ENCODE measurements at regions not wholly inside any gene's neighbourhood (a gene's known extent, or its start where the extent isn't known, plus 50 kb on each side); places are given as distances from the start of the nearest gene placed in this dataset.

- H3K4me3 ChIP-seq (ENCODE audit: low read depth, low read length): no peak overlapping the region
- TF ChIP-seq CTCF (IDR thresholded peaks at IDR 0.05; ENCODE audit: control insufficient read depth, extremely low read depth, insufficient read depth): no peak
- no peak for DNase-seq (ENCODE audit: low read depth)
These were observed 322.0 kb downstream of the PAX1 start for GRCh38 chr20:22027423-22027822.

- no peak for TF ChIP-seq CTCF (IDR thresholded peaks at IDR 0.05; ENCODE audit: control insufficient read depth, extremely low read depth, insufficient read depth)
- DNase-seq (ENCODE audit: low read depth): no peak
- H3K4me3 ChIP-seq (ENCODE audit: low read depth, low read length): no peak overlapping the region
These were observed 314.7 kb downstream of the PAX1 start for GRCh38 chr20:22020201-22020600.

GRCh38 chr20:22008456-22008855, 303.0 kb downstream of the PAX1 start:
- no peak for DNase-seq (ENCODE audit: low read depth)
- TF ChIP-seq CTCF (IDR thresholded peaks at IDR 0.05; ENCODE audit: control insufficient read depth, extremely low read depth, insufficient read depth): no peak
- no peak overlapping the region for H3K4me3 ChIP-seq (ENCODE audit: low read depth, low read length)

DNA sequence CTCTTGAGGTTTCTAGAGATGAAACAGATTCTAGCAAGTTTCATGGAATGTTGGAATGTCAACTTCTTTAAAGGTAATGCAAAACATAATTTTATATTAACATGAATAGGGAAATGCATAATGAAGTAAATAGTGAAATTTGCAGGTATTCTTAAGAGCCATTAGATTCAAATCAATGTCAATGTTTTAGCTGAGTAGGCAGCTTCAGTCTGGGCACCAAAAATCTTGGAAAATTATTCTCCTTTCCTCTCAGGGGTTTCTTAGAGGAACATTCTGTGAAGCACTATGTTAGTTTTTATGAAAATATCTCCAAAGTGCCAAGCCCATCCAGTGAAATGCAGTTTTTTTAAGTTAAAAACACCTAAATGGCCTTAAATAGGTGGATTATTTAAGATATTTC, 300.8 kb downstream of the PAX1 start:
- no peak for TF ChIP-seq CTCF (IDR thresholded peaks at IDR 0.05; ENCODE audit: control insufficient read depth, extremely low read depth, insufficient read depth)
- no peak overlapping the region for H3K4me3 ChIP-seq (ENCODE audit: low read depth, low read length)
- DNase-seq (ENCODE audit: low read depth): no peak

DNA sequence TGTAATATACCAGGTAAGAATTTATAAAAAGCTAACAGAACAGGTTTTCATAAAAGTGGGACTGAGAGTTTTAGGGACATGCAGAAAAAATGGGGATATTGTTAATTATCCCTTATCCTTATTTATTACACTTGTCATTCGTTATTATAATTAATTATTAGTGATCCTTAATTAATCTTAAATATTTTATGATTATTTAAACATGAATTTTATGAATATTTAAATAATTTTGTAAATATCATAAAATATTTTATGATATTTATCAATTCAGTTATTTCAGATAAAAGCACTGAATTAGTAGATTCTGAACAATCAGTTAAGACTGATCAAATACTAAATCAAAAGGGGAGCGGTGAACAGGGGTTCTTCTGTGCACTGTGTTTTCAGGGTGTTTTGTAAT, 300.1 kb downstream of the PAX1 start:
- H3K4me3 ChIP-seq (ENCODE audit: low read depth, low read length): no peak overlapping the region
- DNase-seq (ENCODE audit: low read depth): no peak
- TF ChIP-seq CTCF (IDR thresholded peaks at IDR 0.05; ENCODE audit: control insufficient read depth, extremely low read depth, insufficient read depth): no peak

GRCh38 chr20:22004946-22005345, 299.5 kb downstream of the PAX1 start:
- H3K4me3 ChIP-seq (ENCODE audit: low read depth, low read length): no peak overlapping the region
- TF ChIP-seq CTCF (IDR thresholded peaks at IDR 0.05; ENCODE audit: control insufficient read depth, extremely low read depth, insufficient read depth): no peak
- no peak for DNase-seq (ENCODE audit: low read depth)

- TF ChIP-seq CTCF (IDR thresholded peaks at IDR 0.05; ENCODE audit: control insufficient read depth, extremely low read depth, insufficient read depth): no peak
- no peak overlapping the region for H3K4me3 ChIP-seq (ENCODE audit: low read depth, low read length)
- no peak for DNase-seq (ENCODE audit: low read depth)
These were observed 298.2 kb downstream of the PAX1 start for GRCh38 chr20:22003680-22004079.
